Activated naive CD8-positive, alpha-beta T cell treated with anti-CD3 and anti-CD28 coated beads, Interleukin-2, amount 50 U/mL, for 16 hours (primary cell): ENCODE measurements at regions not wholly inside any gene's neighbourhood (a gene's known extent, or its start where the extent isn't known, plus 50 kb on each side); places are given as distances from the start of the nearest gene placed in this dataset.

Experiments used
- DNase-seq: peaks from one replicate; pipeline ENCODE4 v3.0.0-alpha.2; 2020; ENCODE audit warnings: low read depth, low spot score

- no peak for DNase-seq
Measured at GRCh38 chr13:76213423-76213904, 577.3 kb downstream of the LMO7 start.

GRCh38 chr13:76210262-76210661 lies 574.1 kb downstream of the LMO7 start:
- no peak for DNase-seq

GRCh38 chr13:76198568-76199163 lies 562.5 kb downstream of the LMO7 start:
- no peak for DNase-seq

- DNase-seq: no peak
Measured at GRCh38 chr13:76189882-76190519, 553.9 kb downstream of the LMO7 start.

- no peak for DNase-seq
Measured at GRCh38 chr13:76175961-76176725, 540.0 kb downstream of the LMO7 start.

GRCh38 chr13:76168661-76169060 lies 532.5 kb downstream of the LMO7 start:
- DNase-seq: no peak

- DNase-seq: no peak
Measured at GRCh38 chr13:76164290-76164689, 528.2 kb downstream of the LMO7 start.

- no peak for DNase-seq
Measured at GRCh38 chr13:76163761-76164160, 527.6 kb downstream of the LMO7 start.

GRCh38 chr13:76160961-76161925 lies 525.1 kb downstream of the LMO7 start:
- DNase-seq: no peak

- DNase-seq: no peak
Measured at GRCh38 chr13:76160506-76160905, 524.4 kb downstream of the LMO7 start.

GRCh38 chr13:76157926-76158325 lies 521.8 kb downstream of the LMO7 start:
- no peak for DNase-seq

- no peak for DNase-seq
Measured at GRCh38 chr13:76153239-76153638, 517.1 kb downstream of the LMO7 start.

GRCh38 chr13:76148926-76149325 lies 512.8 kb downstream of the LMO7 start:
- DNase-seq: no peak

GRCh38 chr13:76148374-76148773 lies 512.2 kb downstream of the LMO7 start:
- DNase-seq: no peak

GRCh38 chr13:76132532-76132931 lies 496.4 kb downstream of the LMO7 start:
- no peak for DNase-seq

GRCh38 chr13:76131551-76131950 lies 495.4 kb downstream of the LMO7 start:
- no peak for DNase-seq

GRCh38 chr13:76129305-76130000 lies 493.3 kb downstream of the LMO7 start:
- no peak for DNase-seq

GRCh38 chr13:76127922-76128321 lies 491.8 kb downstream of the LMO7 start:
- no peak for DNase-seq

GRCh38 chr13:76123548-76123947 lies 487.4 kb downstream of the LMO7 start:
- DNase-seq: no peak

- DNase-seq: no peak
Measured at GRCh38 chr13:76116751-76117360, 480.7 kb downstream of the LMO7 start.

GRCh38 chr13:76106763-76107162 lies 470.6 kb downstream of the LMO7 start:
- DNase-seq: no peak
